SK-N-SH (cell line): ENCODE measurements at regions not wholly inside any gene's neighbourhood (a gene's known extent, or its start where the extent isn't known, plus 50 kb on each side); places are given as distances from the start of the nearest gene placed in this dataset.

ENCODE experiments used
- CTCF ChIA-PET: fragments of 300-600, 350-600 bp; formaldehyde crosslinking; extraction: SDS; loops from one replicate; lab custom pipeline; 2021; lab: Yijun Ruan, JAX
- POLR2A ChIA-PET: fragments of 350-600 bp; sonication (Branson Sonifier 250); formaldehyde crosslinking; extraction: SDS; loops from one replicate; lab custom pipeline; 2020; ENCODE audit warnings: antibody characterized with exemption, inconsistent platforms; lab: Yijun Ruan, JAX
- DNase-seq: peaks from one replicate; pipeline ENCODE4 v3.0.0; 2012
- H2AFZ ChIP-seq: fragments of 200-600 bp; sonication (generic); 2 replicates; pipeline ENCODE4 v1.8.1; 2016; ENCODE audit warnings: antibody characterized with exemption, mild to moderate bottlenecking, low read depth
- H3F3A ChIP-seq: fragments of 200-600 bp; sonication (generic); replicated peaks from 2 replicates; pipeline ENCODE3; 2016; ENCODE audit warnings: antibody characterized with exemption, mild to moderate bottlenecking; ENCODE audit not compliant: insufficient read depth
- H3K27ac ChIP-seq, 2 experiments: fragments of 200-500 bp in 1 of 2; fragments of 200-600 bp in 1 of 2; sonication (Bioruptor generic) in 1 of 2; sonication (generic), shearing (Covaris generic) in 1 of 2; 2 replicates each; pipeline versions ENCODE4 v1.5.1 to v1.6.1; 2014 to 2016; ENCODE audit warnings: low read depth in 2 of 2, inconsistent platforms in 1 of 2, low read length in 1 of 2, mild to moderate bottlenecking in 1 of 2, mixed read lengths in 1 of 2
- H3K27me3 ChIP-seq: fragments of 200-600 bp; sonication (generic), shearing (Covaris generic); 2 replicates; pipeline ENCODE4 v1.6.1; 2016; ENCODE audit warnings: mixed run types; ENCODE audit not compliant: insufficient read depth
- H3K36me3 ChIP-seq, 2 experiments: fragments of 200-500 bp in 1 of 2; fragments of 200-600 bp in 1 of 2; sonication (Bioruptor generic) in 1 of 2; sonication (generic) in 1 of 2; replicated peaks in 1 of 2; 2 replicates each; pipeline versions ENCODE3 to v1.5.1; 2014 to 2016; ENCODE audit warnings: low read length in 1 of 2, mild to moderate bottlenecking in 1 of 2; ENCODE audit not compliant: insufficient read depth in 2 of 2, control insufficient read depth in 1 of 2
- H3K4me1 ChIP-seq, 2 experiments: fragments of 200-500 bp in 1 of 2; fragments of 200-600 bp in 1 of 2; sonication (Bioruptor generic) in 1 of 2; sonication (generic), shearing (Covaris generic) in 1 of 2; 2 replicates each; pipeline versions ENCODE4 v1.5.1 to v1.6.1; 2014 to 2016; ENCODE audit warnings: low read depth in 1 of 2, low read length in 1 of 2, mixed run types in 1 of 2; ENCODE audit not compliant: insufficient read depth in 2 of 2, control insufficient read depth in 1 of 2
- H3K4me2 ChIP-seq: fragments of 200-600 bp; sonication (generic), shearing (Covaris generic); 2 replicates; pipeline ENCODE4 v1.6.1; 2017; ENCODE audit warnings: mixed run types
- H3K4me3 ChIP-seq, 2 experiments: fragments of 200-500 bp in 1 of 2; fragments of 200-600 bp in 1 of 2; sonication (Bioruptor generic) in 1 of 2; sonication (generic), shearing (Covaris generic) in 1 of 2; 2 replicates each; pipeline versions ENCODE4 v1.5.1 to v1.8.1; 2014 to 2016; ENCODE audit warnings: low read depth in 2 of 2, inconsistent platforms in 1 of 2, low read length in 1 of 2, mild to moderate bottlenecking in 1 of 2, mixed read lengths in 1 of 2, moderate library complexity in 1 of 2
- H3K79me2 ChIP-seq: fragments of 200-600 bp; sonication (generic); 2 replicates; pipeline ENCODE4 v1.8.1; 2017; ENCODE audit warnings: mild to moderate bottlenecking; ENCODE audit not compliant: insufficient read depth
- H3K9ac ChIP-seq: fragments of 200-600 bp; sonication (generic); 2 replicates; pipeline ENCODE4 v1.6.1; 2017; ENCODE audit warnings: mixed run types
- H3K9me2 ChIP-seq: fragments of 200-600 bp; sonication (generic); 2 replicates; pipeline ENCODE4 v1.6.1; 2017; ENCODE audit warnings: mixed run types
- H3K9me3 ChIP-seq: fragments of 200-600 bp; sonication (generic); 2 replicates; pipeline ENCODE4 v1.6.1; 2017; ENCODE audit warnings: mixed run types, mild to moderate bottlenecking, moderate library complexity
- H4K20me1 ChIP-seq: fragments of 200-600 bp; sonication (generic); 2 replicates; pipeline ENCODE4 v1.6.1; 2017; ENCODE audit warnings: mild to moderate bottlenecking, mixed run types; ENCODE audit not compliant: insufficient read depth
- FOSL2 ChIP-seq: IDR thresholded peaks from 2 replicates; pipeline ENCODE4 v1.4.0; 2012; ENCODE audit warnings: low read depth, mild to moderate bottlenecking, moderate library complexity, borderline replicate concordance
- FOXM1 ChIP-seq: IDR thresholded peaks from 2 replicates; pipeline ENCODE4 v1.4.0; 2012; ENCODE audit warnings: low read depth, mild to moderate bottlenecking
- GABPA ChIP-seq: IDR thresholded peaks from 2 replicates; pipeline ENCODE4 v1.4.0; 2012; ENCODE audit warnings: low read depth, mild to moderate bottlenecking
- JUND ChIP-seq: IDR thresholded peaks from 2 replicates; pipeline ENCODE4 v1.4.0; 2012
- MEF2A ChIP-seq: IDR thresholded peaks from 2 replicates; pipeline ENCODE4 v1.4.0; 2012; ENCODE audit warnings: low read depth, borderline replicate concordance
- RXRA ChIP-seq: IDR thresholded peaks from 2 replicates; pipeline ENCODE4 v1.4.0; 2012; ENCODE audit warnings: low read depth, mild to moderate bottlenecking, borderline replicate concordance
- TEAD4 ChIP-seq: IDR thresholded peaks from 2 replicates; pipeline ENCODE4 v1.4.0; 2012; ENCODE audit warnings: mild to moderate bottlenecking, borderline replicate concordance; ENCODE audit not compliant: insufficient read depth
- WGBS: methylation state at CpG from one replicate; pipeline ENCODE4 v1.1.6; 2017; ENCODE audit warnings: low lambda C conversion rate; 5-methylcytosine and 5-hydroxymethylcytosine counted together
- TF ChIP-seq, protein P1 (sequence below): IDR thresholded peaks from 2 replicates; pipeline ENCODE4 v1.4.0; 2012; ENCODE audit warnings: low read depth, borderline replicate concordance
- TF ChIP-seq, protein P2 (sequence below): IDR thresholded peaks from 2 replicates; pipeline ENCODE4 v1.4.0; 2012; ENCODE audit warnings: low read depth, borderline replicate concordance
- TF ChIP-seq, protein P3 (sequence below): fragments of 150-350 bp; IDR thresholded peaks from 2 replicates; pipeline ENCODE4 v1.6.1; 2017; ENCODE audit warnings: antibody characterized with exemption, low read length, low read depth, borderline replicate concordance

DNA sequence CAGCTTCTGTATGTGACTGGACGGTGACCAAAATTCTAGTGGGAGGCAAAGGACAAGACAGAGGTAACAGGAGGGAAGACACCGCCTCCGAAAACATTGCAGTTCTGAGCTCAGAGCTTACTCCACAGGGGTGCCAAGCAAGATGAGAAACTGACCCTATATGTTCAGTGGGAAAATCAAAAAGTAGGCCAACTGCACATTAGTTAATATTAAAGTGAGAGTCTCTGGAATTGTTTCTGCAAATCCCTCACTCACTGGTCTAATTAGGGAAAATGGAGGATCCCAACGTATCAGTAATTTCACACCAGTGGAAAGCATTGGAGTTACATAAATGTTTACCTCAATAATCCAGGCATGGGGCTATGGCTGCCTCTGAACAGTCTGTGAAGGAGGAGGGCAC, 313.3 kb upstream of the KCNH8 start:
- Histone ChIP-seq H3K79me2 (no peaks in the 10 kb centered on the region), H3K4me2 (no peak overlapping the region), H3K9me3 (no peaks in the 10 kb centered on the region), H3K27me3 (no peaks in the 10 kb centered on the region), H3K27ac (no peak overlapping the region), H2AFZ (no peak overlapping the region), H3K9ac (no peak overlapping the region), H4K20me1 (no peaks in the 10 kb centered on the region), H3K4me1 (no peaks in the 10 kb centered on the region), H3F3A (no peaks in the 10 kb centered on the region), H3K4me3 (no peak overlapping the region), H3K9me2 (no peaks in the 10 kb centered on the region), H3K36me3 (no peaks in the 10 kb centered on the region)
- ChIA-PET POLR2A (no interaction called here), CTCF (no interaction called here)
- TF ChIP-seq JUND = no peak
- TF ChIP-seq, protein P1, sequence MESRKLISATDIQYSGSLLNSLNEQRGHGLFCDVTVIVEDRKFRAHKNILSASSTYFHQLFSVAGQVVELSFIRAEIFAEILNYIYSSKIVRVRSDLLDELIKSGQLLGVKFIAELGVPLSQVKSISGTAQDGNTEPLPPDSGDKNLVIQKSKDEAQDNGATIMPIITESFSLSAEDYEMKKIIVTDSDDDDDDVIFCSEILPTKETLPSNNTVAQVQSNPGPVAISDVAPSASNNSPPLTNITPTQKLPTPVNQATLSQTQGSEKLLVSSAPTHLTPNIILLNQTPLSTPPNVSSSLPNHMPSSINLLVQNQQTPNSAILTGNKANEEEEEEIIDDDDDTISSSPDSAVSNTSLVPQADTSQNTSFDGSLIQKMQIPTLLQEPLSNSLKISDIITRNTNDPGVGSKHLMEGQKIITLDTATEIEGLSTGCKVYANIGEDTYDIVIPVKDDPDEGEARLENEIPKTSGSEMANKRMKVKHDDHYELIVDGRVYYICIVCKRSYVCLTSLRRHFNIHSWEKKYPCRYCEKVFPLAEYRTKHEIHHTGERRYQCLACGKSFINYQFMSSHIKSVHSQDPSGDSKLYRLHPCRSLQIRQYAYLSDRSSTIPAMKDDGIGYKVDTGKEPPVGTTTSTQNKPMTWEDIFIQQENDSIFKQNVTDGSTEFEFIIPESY = no peak
- TF ChIP-seq, protein P2, sequence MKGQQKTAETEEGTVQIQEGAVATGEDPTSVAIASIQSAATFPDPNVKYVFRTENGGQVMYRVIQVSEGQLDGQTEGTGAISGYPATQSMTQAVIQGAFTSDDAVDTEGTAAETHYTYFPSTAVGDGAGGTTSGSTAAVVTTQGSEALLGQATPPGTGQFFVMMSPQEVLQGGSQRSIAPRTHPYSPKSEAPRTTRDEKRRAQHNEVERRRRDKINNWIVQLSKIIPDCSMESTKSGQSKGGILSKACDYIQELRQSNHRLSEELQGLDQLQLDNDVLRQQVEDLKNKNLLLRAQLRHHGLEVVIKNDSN = no peak
- 80% methylated on average over 4 of the region's 4 CpGs for WGBS
- DNase-seq = no peak

DNA sequence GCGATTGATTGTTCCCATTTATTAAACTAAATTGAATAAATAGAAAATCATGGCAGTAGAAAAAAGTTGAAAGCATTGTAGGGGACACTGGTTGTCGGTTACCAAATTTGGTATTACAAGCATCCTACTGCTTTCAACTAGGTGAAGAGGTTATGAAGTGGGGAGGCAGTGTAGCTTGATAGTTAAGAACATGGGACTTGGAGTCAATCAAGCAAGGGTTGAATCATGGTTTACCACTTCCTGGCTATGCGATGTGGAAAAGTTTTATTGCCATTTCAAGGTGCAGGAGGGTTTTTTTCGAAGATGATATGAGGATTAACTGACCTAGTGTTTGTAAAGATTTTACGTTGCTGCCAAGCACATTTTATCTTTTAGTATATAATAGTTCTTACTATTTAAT, 318.2 kb upstream of the KCNH8 start:
- Histone ChIP-seq H3K36me3 (no peaks in the 10 kb centered on the region), H3K4me3 (no peak overlapping the region), H4K20me1 (no peaks in the 10 kb centered on the region), H3K27ac (no peak overlapping the region), H3K4me1 (no peaks in the 10 kb centered on the region), H2AFZ (no peak overlapping the region), H3K79me2 (no peaks in the 10 kb centered on the region), H3F3A (no peaks in the 10 kb centered on the region), H3K9ac (no peak overlapping the region), H3K27me3 (no peaks in the 10 kb centered on the region), H3K9me3 (no peaks in the 10 kb centered on the region), H3K4me2 (no peak overlapping the region), H3K9me2 (no peaks in the 10 kb centered on the region)
- ChIA-PET POLR2A (no interaction called here), CTCF (interaction anchor here (1.2 kb wide), 1 partner anchor 13 kb away, joined by 4 read pairs; no protein-coding TSS in a partner anchor)
- 64% methylated on average over 5 of the region's 5 CpGs for WGBS
- no peak for DNase-seq
- no peak for TF ChIP-seq RXRA
- TF ChIP-seq GABPA = no peak
- TF ChIP-seq, protein P3, sequence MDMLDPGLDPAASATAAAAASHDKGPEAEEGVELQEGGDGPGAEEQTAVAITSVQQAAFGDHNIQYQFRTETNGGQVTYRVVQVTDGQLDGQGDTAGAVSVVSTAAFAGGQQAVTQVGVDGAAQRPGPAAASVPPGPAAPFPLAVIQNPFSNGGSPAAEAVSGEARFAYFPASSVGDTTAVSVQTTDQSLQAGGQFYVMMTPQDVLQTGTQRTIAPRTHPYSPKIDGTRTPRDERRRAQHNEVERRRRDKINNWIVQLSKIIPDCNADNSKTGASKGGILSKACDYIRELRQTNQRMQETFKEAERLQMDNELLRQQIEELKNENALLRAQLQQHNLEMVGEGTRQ = no peak
- no peak for TF ChIP-seq MEF2A
- no peak for TF ChIP-seq FOSL2
- no peak for TF ChIP-seq FOXM1
- no peak for TF ChIP-seq TEAD4
- TF ChIP-seq, protein P2 = no peak
